Epithelial cell of esophagus (primary cell): ENCODE measurements at regions not wholly inside any gene's neighbourhood (a gene's known extent, or its start where the extent isn't known, plus 50 kb on each side); places are given as distances from the start of the nearest gene placed in this dataset.

ENCODE experiments used
- DNase-seq: peaks from one replicate; pipeline ENCODE4 v3.0.0; 2010; ENCODE audit warnings: low read depth
- H3K4me3 ChIP-seq: 2 replicates; pipeline ENCODE4 v1.5.1; 2011; ENCODE audit warnings: mild to moderate bottlenecking, low read length, control low read depth
- TF ChIP-seq, protein P1 (sequence below): IDR thresholded peaks from 2 replicates; pipeline ENCODE4 v1.5.1; 2011; ENCODE audit warnings: low read depth, mild to moderate bottlenecking, low read length, control low read depth, inconsistent platforms; ENCODE audit not compliant: insufficient read depth; ENCODE audit errors: missing control alignments

DNA sequence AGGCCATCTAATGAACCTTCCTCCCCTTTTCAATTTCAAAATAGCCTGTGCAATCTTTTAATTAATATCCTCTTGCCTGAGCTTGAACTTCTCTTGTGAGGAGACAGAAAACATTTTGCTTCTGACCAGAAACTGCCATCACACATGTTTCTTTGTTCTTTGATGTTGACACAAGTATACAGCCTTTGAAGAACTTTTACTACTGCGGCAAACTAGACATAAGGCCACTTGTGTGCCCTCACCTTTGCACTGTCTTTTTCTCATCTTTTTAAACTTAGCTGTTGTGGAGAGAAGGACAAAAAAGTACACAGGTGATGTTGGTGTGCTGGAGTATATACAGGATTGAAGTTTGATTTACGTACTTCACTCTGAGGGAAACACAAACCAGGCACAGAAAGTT lies 116.3 kb upstream of the C1GALT1C1 start:
- TF ChIP-seq, protein P1, sequence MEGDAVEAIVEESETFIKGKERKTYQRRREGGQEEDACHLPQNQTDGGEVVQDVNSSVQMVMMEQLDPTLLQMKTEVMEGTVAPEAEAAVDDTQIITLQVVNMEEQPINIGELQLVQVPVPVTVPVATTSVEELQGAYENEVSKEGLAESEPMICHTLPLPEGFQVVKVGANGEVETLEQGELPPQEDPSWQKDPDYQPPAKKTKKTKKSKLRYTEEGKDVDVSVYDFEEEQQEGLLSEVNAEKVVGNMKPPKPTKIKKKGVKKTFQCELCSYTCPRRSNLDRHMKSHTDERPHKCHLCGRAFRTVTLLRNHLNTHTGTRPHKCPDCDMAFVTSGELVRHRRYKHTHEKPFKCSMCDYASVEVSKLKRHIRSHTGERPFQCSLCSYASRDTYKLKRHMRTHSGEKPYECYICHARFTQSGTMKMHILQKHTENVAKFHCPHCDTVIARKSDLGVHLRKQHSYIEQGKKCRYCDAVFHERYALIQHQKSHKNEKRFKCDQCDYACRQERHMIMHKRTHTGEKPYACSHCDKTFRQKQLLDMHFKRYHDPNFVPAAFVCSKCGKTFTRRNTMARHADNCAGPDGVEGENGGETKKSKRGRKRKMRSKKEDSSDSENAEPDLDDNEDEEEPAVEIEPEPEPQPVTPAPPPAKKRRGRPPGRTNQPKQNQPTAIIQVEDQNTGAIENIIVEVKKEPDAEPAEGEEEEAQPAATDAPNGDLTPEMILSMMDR, result no peak
- no peak overlapping the region for H3K4me3 ChIP-seq
- DNase-seq, result no peak

DNA sequence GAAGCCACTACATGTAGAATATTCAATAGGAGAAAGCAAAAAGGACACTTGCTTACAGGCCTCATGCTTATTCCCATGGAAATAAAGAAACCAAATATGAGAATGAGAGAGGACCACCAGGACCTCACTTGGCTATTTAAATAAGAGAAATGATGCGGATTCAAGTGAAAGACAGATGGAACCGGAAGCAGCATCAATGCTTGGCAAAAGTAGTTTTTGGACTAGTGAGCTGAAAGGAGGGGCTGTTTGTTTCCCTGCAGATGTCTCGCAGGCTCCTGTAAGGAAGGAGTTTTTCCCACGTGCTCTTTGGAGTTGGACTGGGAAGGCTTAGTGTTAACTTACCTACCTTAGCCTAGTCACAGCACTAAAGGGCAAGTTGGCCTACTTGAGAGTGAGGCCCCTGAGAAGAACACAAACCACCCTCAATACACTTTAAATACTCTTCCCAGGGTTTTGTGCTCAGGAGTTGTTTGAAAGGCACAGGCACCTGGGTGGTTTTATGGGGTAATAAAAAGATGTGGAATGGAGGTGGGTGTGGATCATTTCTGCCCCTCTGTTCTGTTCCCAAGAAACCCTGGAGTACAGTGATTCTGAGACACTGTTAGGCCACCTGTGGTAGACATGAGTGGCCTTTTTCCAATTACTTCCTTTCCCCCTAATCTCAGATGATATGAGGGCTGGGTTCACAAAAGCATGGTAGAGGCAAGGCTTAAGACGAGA lies 113.3 kb upstream of the C1GALT1C1 start:
- DNase-seq, result no peak
- TF ChIP-seq, protein P1, result no peak

DNA sequence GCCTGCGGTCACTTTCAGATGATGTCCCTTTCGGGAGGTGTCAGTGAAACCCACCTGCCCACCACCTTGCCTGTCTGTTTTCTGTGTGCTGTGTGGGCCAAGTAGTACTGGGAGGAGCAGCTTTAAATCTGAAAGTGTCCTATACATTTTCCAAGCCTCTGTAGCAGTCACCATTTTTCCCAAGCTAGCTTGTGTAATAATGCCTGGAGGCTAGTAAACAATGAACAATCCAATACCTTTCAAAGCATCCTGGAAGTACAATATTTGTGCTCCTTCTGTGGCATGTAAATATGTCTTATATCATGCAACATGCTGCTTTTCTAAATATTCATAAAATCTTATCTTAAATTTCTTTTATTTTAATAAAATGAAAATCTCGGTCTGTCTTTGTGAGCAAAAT lies 111.6 kb upstream of the C1GALT1C1 start:
- peak; percentile 71 for DNase-seq
- H3K4me3 ChIP-seq, result no peak overlapping the region
- TF ChIP-seq, protein P1, result no peak

More for the DNA sequence above, 113.3 kb upstream of the C1GALT1C1 start:
- no peak overlapping the region for H3K4me3 ChIP-seq

DNA sequence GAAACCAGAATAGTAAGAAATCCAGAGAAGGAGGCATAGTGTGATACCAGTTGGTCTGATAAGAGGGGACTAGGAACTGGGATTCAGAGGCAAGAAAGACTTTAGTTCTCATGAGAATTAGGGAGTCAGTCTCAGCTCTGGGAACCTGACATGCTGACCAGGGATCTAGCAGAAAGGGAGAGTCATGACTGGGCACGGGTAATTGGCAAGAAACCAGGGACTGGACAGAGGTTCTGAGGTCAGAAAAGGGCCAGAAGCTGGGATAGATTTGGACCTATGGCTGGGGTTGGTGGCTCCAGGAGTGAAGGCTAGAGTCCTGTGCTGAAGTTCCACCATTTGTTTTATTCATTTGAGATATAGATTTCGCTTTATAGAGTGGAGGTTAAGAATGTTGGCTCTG lies 110.2 kb upstream of the C1GALT1C1 start:
- no peak for DNase-seq
- TF ChIP-seq, protein P1, result no peak
- no peak overlapping the region for H3K4me3 ChIP-seq

DNA sequence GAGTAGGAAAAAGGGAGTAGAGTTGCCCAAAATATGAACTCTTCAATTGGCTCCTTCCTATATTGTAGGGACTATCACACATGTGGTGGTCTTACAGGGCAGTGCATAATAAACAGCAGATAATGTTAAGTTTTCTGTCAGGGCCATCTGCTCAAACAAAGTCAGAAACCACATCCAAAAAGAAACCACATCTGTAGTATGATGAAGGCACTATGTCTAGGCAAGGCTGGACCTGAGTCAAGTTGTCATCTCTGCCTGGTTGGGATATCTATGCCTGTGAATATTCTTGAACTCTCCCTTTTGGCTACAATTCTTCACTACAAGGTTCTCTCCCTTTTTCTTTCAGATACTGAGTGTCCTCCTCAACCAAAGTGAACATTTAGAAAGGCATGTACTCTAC lies 109.4 kb upstream of the C1GALT1C1 start:
- TF ChIP-seq, protein P1, result no peak
- DNase-seq, result no peak
- no peak overlapping the region for H3K4me3 ChIP-seq

DNA sequence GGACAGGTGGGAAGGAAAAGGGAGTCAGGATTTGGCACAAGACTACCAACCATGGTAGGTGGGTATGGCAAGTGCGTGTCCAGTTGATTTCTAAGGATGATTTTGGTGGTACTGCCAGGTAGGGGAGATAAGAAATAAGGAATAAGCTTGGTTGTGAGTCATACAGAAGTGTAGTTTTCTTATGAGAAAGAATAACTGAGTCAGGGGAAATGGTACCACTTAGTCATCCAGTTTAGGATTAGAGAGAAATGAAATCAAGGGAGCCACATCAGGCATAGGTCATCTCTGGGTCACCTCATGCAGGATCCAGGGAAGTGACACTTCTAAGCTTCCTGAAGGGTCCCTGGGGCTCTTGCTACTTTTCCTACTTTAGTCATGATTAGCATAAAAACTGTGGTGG lies 107.1 kb upstream of the C1GALT1C1 start:
- no peak overlapping the region for H3K4me3 ChIP-seq
- peak; percentile 58 for DNase-seq
- TF ChIP-seq, protein P1, result no peak

DNA sequence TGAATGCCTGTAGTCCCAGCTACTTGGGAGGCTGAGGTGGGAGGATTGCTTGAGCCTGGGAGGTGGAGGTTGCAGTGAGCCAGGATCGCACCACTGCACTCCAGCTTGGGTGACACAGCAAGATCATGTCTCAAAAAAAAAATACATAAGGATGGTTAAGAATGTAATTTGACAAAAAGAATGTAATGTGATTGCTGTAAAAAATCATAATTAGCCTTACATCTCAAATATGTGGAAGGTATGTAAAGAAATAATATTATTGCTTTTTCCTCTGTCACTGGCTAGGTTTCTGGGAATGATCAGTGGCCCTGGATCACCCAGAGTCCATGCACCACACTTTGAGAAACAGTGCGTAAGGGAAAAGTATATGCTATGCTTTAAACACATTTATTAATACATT lies 106.1 kb upstream of the C1GALT1C1 start:
- H3K4me3 ChIP-seq, result no peak overlapping the region
- DNase-seq, result no peak
- TF ChIP-seq, protein P1, result no peak
